ENCODE measurements at regions not wholly inside any gene's neighbourhood (a gene's known extent, or its start where the extent isn't known, plus 50 kb on each side); places are given as distances from the start of the nearest gene placed in this dataset.
"Not testable (repeated sequence)": the region's sequence is repeated elsewhere in the genome, so short reads cannot be mapped to it uniquely, and the experiment has no call there.

GRCh38 chr6:67567842-67568241 lies 1067.2 kb upstream of the ADGRB3 start:
- DNase-seq: no peak

GRCh38 chr6:67563671-67564070 lies 1071.4 kb upstream of the ADGRB3 start:
- DNase-seq: no peak

DNA sequence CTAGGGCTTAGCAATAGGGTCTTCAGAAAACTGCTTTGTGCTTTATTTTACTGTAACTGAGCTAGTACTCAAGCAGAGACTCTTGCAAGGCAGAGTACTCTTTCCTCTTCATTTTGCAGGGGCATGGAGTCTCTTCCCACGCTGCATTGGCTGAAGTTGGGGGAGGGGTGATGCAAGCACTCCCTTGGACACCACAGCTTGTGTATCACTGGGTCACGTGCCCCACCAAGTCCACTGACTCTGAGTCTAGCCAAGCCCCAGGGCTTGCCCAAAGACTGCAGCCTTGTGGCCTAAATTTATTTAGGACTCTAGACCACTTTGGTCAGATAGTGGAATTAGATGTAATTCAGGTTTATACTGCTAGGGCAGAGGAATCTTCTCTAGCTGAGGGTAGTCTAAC lies 1075.0 kb upstream of the ADGRB3 start:
- no peak for DNase-seq

GRCh38 chr6:67558985-67559384 lies 1076.1 kb upstream of the ADGRB3 start:
- DNase-seq: no peak

DNA sequence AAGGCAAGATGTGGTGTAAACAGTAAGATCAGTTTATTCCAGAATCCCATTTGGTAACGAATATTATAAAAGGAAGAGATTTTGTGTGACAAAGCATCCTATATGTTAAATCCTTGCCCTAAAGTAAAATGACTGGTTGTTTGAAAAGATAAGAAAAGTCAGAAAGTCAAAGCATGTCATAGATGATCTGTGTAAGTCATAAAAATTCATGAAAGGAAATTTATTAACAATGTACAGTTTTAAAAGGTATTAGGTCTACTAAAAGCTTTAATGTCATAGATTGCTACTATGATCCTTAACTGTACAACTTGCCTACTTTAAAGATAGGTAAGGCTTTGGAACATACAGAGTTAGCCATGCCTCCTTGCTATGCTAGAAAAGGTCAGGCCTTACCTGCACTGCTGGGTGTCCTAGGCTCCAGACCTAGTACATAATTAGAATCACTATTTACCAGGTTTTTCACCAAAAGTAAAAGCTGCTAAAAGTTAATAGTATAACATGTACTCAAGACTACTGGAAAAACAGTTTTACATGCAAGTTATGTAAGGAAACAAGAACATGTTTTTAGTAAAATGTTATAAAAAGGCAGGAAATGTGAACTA lies 1090.1 kb upstream of the ADGRB3 start:
- no peak for DNase-seq

- DNase-seq: no peak
Observed at GRCh38 chr6:67541586-67541985, 1093.5 kb upstream of the ADGRB3 start.

DNA sequence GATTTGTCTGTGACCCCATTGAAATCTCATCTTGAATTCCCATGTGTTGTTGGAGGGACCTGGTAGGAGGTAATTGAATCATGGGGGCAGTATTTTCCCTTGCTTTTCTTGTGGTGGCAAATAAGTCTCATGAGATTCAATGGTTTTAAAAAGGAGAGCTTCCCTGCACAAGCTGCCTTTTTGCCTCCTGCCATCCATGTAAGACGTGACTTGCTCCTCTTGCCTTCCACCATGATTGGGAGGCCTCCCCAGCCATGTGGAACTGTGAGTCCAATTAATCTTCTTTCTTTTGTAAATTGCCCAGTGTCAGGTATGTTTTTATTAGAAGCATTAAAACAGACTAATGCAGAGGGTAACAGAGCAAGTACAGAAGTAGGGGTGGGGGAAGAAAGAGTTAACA lies 1097.0 kb upstream of the ADGRB3 start:
- no peak for DNase-seq

DNA sequence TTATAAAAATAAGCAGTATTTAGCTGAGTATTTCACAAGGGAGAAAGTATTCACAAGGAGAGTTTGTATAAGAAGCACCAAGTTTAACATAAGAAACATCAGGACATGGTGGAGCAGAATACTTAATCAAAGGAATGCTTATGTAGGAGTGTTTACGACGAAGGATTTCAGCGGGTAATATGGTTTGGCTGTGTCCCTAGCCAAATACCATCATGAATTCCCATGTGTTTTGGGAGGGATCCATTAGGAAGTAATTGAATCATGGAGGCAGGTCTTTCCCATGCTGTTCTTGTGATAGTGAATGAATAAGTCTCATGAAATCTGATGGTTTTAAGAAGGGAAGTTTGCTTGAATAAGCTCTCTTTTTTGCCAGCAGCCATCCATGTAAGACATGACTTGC lies 1099.1 kb upstream of the ADGRB3 start:
- no peak for DNase-seq

- DNase-seq: no peak
Observed at GRCh38 chr6:67506352-67506751, 1128.7 kb upstream of the ADGRB3 start.

DNA sequence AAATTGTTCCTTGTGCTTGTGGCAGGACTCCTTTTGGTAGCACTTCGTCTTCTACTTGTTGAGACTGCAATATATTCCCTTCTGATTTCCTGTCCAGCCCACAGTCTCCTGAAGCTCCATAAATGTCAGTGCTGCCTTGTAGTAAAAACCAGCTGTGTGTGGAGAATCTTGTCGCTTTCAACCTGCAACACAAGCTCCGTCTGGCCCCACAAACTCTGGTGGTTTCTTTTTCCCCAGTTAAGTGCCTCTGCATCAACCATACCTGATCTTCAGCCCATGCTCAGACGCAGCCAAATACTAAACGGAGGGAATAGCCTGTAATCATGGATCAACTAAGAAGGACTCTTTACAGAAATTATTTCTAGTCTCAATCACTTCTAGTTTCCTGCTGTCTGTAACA lies 1133.3 kb upstream of the ADGRB3 start:
- no peak for DNase-seq

DNA sequence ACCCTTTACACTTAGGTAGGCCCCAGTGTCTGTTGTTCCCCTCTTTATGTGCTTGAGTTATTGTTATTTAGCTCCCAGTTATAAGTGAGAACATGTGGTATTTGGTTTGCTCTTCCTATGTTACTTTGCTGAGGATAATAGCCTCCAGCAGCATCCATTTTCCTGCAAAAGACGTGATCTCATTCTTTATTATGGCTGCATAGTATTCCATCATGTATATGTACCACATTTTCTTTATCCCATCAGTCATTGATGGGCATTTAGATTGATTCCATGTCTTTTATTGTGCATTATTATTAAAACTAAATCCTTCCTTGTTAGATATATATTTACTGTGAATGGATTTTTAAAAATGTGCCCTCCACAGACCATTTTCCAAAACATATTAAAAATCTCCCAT lies 1137.3 kb upstream of the ADGRB3 start:
- DNase-seq: no peak

DNA sequence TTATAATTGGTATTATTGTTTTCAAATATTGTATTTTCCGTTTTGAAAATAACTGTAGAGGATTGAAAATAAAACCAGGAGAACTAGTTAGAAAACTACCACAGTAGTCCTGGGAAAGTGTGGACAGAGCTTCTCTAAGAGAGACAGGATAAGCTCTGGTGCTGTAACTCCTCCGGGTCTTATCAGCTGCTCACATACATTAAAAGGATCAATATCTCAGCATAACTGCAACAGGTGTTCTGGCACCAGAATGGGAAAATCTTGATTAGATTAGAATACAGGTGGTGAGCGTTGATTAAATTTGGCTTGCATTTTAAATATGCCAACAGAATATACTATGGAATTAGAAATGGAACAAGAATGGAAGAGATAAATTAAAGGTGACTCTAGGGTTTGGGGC lies 1138.9 kb upstream of the ADGRB3 start:
- no peak for DNase-seq

GRCh38 chr6:67493682-67494081 lies 1141.4 kb upstream of the ADGRB3 start:
- DNase-seq: no peak

DNA sequence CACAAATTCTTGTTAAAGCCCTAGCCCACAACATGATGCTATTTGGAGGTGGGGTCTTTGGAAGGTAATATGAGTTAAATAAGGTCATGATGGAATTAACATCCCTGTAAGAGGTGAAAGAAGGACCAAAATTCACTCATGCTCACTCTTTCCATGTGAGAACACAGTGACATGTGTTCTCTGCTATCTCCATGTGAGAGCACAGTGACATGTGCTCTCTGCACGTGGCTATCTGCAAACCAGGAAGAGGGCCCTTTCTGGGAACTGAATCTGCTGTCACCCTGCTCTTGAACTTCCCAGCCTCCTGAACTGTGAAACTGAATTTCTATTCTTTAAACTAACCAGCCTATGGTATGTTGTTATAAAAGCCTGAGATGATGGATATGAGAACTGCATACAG lies 1159.4 kb upstream of the ADGRB3 start:
- DNase-seq: no peak

DNA sequence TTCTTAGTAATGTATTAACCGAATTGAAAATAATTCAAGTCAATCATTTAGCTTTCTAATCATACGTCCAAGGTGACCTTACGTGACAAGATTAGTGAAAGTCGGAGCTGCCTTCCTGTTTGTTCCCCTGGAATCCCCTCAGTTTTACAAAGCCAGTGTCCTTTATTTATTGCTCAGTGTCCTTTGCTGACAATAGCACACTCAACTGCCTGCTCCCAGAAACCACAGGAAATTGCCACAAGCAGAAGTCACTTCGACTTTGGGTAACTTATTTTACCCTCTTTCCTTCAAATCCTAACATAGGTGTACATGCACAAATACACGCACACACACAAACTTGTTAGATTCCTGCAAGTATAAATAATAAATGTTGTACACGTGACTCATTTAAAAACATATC lies 1167.7 kb upstream of the ADGRB3 start:
- DNase-seq: no peak

- not testable (repeated sequence) for DNase-seq
Observed at GRCh38 chr6:67462725-67463124, 1172.4 kb upstream of the ADGRB3 start.

- no peak for DNase-seq
Observed at GRCh38 chr6:67459556-67459955, 1175.5 kb upstream of the ADGRB3 start.

GRCh38 chr6:67458265-67458664 lies 1176.8 kb upstream of the ADGRB3 start:
- no peak for DNase-seq

- DNase-seq: no peak
Observed at GRCh38 chr6:67451874-67452273, 1183.2 kb upstream of the ADGRB3 start.

- DNase-seq: no peak
Observed at GRCh38 chr6:67450641-67451040, 1184.4 kb upstream of the ADGRB3 start.

- DNase-seq: no peak
Observed at GRCh38 chr6:67449602-67450001, 1185.5 kb upstream of the ADGRB3 start.

GRCh38 chr6:67433124-67433523 lies 1202.0 kb upstream of the ADGRB3 start:
- DNase-seq: no peak

DNA sequence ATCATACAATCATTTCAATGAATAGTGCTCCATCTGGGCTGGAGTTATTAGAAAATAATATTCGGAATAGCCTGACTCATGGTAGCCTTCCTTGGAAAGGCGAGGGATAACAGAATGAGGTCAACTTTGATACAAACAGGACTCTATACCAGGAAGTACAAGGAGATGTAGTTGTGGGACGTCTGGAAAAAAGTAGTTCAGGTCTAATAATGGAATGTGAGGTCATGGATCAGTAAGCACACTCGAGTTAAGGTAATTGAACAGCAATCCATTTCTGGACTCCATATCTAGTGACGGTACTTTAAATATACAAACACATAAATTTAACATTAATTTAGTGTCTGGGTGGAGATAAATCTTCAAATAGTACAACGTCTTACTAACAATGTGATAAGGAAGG lies 1204.0 kb upstream of the ADGRB3 start:
- DNase-seq: no peak

DNA sequence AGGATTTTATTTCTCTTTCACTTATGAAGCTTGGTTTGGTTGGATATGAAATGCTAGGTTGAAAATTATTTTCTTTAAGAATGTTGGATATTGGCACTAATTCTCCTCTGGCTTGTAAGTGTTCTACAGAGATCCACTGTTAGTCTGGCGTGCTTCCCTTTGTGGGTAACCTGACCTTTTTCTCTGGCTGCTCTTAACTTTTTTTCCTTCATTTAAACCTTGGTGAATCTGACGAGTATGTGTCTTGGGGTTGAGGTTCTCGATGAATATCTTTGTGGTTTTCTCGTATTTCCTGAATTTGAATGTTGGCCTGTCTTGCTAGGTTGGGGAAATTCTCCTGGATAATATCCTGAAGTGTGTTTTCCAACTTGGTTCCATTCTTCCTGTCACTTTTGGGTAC lies 1208.4 kb upstream of the ADGRB3 start:
- DNase-seq: not testable (repeated sequence)
